HG03103 (cell line): ENCODE measurements at regions not wholly inside any gene's neighbourhood (a gene's known extent, or its start where the extent isn't known, plus 50 kb on each side); places are given as distances from the start of the nearest gene placed in this dataset.
A peak's percentile ranks its signal among the peaks of the same experiment; 100 is the strongest.

Source experiments
- ATAC-seq: cut with Tn5 transposase; IDR thresholded peaks from one replicate; pipeline ENCODE4 v1.9.1; 2021; ENCODE audit warnings: low read depth; ENCODE audit not compliant: unreplicated experiment

DNA sequence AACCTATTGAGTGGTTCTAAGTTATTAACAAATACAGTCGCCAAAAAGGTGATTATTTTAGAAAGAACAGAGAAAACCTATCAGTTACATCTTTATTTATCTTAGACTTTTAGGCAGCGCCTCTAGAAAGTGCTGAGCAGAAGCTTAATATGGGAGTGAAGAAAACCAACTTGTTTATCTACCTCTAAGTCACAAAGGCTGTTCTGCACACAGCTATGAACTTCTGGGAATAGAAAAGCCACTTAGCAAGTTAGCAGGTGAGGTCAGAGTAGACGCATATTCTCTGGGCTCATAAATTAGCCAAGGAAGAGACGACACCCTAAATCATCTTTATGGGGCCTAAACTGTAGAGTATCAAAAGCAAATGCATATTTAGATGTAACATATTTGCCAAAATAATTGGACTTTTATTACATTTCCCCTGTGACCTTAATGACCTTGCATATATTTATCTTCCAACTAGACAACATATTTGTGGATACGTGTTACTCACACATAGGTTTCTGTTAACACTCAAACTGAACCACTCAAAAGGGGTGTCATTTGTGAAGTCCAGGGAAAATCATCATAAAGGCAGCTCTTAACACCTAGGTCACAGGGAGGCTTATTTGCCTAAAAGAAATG, 267.1 kb downstream of the ADGB start:
- ATAC-seq: no peak

DNA sequence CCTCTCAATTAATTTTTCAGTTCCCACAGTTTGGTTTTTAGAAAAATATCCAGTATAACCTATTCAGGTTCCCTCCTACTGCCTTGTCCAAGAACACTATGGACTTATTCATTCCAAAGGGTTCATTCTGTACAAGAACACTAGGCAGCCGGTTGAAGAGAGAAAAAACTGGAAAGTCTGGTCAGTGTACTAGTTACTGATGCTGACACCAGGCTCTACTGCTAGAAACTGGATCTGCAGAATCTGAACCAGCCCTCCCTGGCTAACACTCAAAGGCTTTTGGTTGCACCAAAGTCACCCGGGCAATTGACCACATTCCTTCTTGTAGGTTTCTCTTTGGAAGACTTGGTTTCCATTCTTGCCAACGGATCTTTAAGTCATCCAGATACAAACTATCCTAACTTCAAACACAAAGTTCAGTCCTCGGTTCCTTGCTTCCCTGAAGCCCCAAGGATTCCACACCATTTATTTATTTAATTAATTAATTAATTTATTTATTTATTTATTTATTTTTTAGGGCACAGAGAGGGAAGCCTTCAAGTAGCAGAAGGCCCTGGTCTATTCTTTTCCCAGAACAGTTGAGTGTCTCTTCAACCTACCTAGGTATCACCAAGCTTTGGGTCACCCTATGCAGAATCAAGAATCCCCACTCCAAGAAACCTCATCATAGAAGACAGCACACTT, 268.1 kb downstream of the ADGB start:
- no peak for ATAC-seq

DNA sequence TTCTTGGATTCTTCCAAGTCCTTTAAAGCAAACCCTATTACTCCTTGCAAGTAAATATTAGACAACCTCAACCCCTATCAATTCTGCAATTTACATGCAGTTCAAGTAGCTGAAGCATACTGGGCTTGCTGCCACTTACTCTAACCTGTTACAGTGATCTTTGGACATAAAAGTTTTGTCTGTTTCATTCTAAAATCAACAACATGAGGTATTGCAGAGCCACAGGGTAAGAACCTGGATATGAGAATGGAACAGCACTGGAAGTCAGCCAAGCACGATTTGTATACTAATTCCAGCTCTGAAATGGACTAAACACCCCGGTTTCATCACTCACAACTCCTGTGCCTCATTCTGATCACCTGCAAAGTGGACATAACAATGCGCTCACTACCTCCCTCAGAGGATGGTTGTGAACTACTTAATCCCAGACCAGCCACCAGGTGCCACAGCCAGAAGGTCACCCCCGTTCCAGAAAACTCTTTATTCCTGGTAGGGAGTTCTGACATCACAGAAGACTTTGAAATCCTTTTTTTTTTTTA, 270.0 kb downstream of the ADGB start:
- ATAC-seq: no peak

DNA sequence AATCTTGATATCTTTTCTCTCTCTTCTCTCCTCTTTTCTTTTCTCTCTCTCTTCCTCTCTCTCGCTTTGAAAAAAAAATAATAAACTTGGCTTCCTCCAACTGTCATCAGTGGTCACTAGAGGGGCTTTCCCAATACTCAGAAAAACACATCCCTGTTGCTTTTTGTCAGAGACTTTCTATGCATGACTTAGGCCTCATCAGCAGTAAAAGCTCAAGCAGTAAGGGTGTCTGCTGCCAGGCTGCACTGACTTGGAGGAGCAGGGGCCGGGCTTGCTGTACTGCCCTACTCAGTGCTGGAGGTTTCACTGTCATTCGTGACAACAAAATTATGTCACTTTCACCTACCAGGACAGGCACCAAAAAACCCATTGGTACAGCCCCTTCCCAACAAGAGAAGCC, 272.0 kb downstream of the ADGB start:
- peak; percentile 66 for ATAC-seq

DNA sequence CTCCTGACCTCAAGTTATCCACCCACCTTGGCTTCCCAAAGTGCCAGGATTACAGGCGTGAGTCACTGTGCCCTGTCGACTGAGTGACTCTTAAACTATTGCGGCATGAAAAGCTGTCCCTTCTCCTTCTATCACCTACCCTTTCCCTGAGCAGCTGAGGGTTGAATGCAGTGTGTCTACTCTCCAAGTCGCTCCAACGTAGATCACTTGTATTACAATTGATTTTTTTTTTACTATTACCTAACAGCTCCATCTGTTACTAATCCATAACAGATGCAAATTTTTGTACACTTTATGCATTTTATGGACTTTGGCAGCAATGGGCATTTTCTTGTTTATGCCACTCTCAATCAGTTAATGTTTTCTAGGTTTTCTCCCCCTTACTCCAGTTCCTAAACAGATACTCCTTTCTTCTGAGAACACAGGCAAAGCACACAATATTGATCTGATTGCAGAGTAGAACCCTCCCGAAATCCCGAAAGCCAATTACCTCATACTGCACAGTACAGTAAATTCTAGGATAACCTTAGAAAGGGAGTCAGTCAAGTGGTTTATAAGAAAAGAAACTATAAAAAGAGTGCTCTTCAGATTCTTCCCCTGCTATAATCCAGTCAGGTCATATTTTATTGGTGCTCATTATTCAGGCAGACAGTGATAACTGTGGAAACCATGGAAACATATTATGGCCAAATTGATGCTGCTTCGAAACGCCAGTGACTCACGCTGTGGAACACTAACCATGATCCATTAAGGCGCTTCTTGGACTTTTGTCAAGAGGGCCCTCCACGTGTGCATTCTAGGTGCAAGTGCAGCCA, 273.0 kb downstream of the ADGB start:
- ATAC-seq: no peak

DNA sequence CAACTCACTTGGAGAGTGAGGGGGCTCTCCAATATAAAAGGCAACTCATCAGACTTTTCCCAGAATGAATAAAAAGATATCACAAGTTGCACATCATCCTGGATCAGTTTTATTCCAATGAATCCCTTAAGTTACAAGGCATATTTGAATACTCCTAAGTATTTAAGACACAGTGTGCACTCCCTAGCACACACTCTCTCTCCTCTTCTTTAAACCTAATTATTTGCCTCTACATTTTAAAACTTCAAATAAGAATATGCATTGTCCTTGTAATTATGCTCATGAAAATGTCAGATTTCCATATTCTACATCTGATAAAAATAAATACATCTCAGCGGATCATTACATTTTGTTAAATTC, 273.6 kb downstream of the ADGB start:
- ATAC-seq: no peak

DNA sequence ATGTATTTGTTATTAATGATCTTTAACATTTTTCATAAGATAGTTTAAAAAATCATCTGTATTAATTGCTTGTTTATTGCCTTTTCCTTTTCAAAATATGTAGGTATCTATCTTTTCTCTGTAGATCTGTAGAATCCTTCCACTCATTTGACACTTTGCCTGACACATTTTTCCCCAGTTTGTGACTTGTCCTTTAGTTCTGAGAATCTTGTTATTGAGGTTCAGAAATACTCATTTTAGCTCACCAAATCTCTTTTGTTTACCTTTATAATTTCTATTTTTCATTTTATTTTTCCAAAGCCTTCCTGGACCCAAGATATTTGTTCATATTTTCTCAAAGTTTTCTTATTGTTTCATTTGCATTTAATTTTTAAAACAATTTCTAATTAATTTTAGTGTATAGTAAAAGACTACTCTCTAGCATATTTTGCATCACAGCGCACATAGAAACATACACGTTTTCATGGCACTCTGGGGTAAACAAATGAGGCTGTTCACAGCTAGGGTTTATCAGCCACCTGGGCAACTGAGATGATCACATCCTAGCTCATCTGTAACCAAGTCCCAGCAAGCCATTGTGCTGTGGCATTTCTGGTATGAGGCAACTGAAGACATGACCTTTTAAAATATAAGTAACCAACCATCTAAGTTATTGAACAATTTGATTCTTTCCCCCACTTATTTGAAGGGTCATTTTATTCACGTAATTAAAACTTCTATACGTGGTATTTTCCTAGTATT, 275.7 kb downstream of the ADGB start:
- ATAC-seq: no peak

DNA sequence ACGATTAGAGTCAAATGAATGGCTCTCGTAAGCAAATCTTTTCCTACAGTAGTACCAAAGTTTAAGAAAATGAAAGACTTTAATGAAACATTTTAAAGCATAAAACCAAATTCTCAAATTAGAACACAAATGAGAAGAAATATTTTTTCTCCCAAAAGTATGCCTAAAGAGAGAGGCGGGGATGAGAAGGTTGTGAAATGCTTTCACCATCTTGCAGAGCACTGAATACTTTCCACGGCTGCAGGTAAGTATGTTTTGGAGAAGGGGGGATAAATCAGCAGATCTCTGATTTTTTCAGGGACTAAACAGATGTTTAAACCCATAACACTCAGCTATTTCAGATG, 277.1 kb downstream of the ADGB start:
- no peak for ATAC-seq

DNA sequence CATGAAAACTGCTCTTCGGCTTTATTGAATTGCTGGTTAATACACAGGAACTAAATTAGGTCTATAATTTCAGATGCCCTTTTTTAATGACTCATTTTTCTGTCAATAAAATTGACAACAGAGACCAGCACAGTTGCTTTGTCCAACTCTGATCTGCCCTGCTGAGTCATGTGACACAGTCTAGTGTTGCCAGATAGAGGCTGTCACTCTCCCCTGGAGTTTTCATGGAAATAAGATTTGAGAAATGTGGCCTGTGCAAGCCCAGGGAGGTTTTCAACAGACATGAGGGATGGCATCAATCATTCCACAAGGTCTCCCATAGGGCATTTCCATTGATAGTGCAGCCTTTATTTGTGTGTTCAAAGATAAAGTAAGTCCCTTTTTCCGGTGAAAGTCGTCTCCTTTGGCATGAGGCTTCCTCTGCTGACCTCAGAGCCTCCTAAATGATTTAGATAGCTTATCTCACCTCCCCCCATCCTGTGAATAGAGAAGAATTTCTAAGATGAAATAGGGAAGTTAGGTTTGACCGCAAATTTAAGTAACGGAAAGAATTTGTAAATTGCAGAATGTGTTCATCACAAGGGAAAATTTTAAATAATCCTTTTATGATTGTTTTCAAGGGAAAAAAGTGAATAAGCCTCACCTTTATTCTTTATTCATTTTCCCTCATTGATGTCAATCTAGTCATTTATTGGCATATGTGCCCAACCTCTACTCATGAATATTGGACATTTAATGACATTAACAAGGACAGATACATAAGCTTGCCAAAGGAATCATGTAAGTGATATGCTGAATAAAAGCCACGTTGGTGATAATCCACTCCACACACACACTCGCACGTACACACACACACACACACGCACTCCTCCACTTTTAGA, 277.7 kb downstream of the ADGB start:
- no peak for ATAC-seq

DNA sequence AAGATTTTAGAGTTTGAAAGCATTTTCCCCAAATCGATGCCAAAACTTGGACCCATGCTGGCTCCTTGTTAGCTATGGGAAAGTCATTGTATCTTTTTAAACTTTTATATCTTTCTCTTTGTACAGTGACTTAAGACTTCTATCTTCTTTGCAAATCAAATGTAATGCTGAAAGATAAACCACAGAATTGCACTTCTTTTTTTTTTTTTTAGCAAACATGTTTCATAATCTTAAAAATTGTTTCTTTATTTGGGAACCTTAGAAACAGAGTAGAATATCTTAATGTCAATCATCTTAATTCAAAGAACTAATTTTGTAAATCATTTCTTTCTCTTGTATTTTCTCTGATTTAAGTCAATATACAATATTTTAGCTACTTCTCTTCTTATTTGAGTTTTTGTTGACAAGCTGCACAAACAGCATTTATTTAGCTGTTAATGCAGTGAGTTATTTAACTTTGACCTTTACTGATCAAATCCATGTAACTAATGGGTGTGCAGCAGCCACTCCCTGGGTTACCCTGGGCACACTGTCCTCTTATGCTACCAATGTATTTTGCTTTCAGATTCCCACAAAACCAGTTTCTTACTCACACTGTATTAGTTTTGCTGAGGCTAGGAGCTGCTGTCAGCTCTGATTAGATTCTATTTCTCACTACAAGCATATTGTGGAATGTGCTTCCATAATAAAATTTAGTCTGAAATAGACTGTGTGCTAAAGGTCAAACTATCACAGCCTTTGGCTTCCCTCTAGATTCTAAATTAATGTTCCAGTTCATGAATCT, 279.6 kb downstream of the ADGB start:
- ATAC-seq: no peak

DNA sequence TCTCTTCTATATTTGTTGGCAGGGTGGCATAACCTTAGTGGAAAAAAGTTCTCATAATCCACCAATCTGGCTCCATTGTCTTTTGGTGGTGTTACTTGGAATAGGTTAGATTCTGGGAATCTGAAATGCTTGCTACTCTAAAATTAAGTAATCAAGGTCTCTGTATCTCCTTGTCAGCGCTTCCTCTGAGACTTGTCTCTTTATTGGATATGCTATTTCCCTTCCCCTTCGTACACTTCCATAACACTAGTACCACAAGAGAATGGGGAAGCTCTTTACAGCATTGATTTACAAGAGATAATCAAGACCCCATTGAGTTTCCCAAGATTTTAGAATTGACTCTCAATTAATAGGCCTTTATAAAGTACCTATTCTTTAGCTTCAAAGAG, 280.2 kb downstream of the ADGB start:
- ATAC-seq: no peak

DNA sequence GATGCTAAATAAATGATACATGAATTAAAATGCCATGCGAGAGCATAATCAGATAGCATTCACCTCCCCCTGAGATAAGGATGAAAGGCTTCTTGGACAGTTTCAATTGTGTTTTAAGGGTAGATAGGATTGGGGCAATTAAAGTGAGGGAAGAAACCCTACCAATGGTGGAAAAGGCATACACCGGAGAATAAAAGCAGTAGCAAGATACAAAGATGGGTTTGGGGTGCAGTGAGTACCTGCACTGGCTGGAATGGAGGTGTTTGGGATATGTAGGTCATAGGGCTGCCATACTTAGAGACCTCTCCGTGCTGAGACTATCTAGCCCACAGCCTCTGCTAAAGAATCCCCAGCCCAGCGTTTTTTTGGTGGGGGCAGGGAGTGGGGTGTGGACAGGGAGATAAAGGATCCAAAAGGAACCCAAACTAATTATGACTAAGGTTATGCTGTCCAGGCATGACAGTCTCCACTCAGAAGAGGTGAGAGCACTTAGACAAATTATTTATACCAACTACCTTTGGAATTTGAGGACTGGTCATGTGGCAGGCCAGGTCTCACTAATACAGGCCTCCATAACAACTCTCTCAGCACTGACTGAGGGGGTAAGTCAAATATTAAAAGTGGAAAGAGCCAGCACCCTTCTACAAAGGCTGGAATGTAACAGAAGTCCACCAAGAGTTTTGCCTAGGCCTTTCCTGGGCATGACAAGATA, 280.8 kb downstream of the ADGB start:
- no peak for ATAC-seq

DNA sequence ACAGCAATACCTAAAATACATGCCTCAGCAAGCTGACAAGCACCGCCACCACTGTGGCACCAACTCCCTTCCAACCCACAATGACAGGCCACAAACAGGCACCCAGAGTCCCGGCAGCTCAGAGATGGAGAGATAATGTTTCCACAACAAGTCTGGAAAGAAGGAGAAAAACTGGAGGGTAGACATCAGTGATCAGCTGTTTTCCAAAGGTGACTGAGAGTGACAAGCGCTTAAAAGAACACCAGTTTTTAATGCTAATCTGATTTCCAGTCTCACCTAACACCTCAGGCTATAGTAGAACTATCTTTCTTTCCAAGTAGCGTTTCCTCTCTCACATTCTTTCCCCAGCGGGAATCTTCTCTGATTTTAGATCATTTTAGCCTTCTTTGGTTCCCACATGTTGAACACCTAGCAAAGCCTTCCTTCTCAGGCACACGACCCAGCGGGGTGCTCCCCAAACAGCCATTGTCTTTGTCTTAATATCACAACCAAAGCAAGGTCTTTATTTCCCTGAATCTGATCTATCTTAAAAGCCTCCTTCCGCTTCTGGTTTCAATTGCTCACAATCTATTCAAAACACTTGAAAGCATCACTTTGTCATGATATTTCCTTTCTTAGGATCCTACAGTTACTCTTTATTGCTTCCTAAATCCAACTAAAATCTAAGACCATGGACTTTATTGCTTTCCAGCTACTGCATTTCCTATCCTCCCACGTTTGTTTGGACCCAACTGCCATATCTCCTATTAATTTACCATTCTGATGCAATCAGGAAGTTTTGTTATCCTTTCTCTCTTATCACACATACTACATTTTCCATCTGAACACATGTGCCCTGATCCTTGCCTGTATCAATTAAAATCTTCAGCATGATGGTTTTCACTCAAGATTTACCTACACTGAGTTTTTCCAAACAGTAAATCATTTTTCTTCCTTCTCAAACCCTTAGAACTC, 282.7 kb downstream of the ADGB start:
- ATAC-seq: no peak

DNA sequence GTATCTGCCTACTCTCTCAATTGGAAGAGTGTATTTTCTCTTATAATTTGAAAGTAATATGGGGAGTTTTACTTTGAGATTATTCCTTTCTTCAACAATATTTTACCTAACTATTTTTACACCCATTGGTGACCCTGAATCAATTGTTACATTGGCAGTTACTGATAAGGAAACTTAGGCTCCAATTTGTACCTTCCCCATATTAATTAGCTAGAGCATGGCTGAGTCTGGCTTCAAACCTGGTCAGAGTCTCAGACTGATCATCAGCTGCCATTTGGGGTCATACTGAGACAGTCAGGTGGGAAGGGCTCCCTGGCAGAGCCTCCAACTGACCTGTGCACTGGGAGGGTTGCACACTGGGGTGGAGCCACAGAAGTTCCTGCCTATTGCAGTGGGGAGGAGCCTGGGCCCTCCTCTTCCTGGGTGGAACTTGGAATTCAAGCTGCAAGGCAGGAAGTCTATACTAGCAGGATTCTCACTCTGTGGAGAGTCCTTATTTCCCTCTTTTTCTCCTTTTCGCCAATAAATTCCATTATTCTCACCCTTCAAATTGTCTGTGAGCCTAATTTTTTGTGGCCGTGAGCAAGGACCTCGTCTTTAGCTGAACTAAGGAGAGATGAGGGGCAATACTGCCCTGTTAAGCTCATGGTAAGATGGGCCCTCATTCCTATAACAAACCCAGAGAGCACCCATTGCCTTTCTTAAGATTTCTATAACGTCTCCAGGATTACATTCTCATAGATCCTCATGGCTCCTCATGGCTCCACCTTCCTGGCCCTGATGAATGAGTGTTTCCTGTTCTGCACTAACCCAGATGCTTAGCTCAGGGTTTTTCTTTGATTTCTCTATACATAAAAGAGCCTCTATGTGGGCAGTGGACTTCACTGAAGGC, 285.1 kb downstream of the ADGB start:
- no peak for ATAC-seq

DNA sequence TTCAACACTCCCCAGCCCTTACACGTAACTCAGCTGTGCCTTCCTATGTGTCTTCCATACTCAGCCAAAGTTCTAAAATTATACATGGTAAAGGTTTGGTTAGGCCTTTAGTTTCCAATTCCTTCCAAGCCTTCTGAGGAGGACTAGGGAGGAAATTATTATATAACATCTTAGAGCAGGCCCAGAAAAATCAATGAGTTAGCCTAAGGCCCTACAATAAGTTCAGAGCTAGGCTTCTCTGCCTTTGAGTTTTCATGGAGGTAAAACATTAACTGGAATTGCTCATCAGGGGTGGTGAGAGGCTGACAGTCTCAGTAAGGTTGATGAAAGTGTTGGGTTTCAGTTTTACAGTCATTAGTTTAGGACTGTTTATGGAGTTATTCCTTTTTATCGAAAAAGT, 286.0 kb downstream of the ADGB start:
- no peak for ATAC-seq

DNA sequence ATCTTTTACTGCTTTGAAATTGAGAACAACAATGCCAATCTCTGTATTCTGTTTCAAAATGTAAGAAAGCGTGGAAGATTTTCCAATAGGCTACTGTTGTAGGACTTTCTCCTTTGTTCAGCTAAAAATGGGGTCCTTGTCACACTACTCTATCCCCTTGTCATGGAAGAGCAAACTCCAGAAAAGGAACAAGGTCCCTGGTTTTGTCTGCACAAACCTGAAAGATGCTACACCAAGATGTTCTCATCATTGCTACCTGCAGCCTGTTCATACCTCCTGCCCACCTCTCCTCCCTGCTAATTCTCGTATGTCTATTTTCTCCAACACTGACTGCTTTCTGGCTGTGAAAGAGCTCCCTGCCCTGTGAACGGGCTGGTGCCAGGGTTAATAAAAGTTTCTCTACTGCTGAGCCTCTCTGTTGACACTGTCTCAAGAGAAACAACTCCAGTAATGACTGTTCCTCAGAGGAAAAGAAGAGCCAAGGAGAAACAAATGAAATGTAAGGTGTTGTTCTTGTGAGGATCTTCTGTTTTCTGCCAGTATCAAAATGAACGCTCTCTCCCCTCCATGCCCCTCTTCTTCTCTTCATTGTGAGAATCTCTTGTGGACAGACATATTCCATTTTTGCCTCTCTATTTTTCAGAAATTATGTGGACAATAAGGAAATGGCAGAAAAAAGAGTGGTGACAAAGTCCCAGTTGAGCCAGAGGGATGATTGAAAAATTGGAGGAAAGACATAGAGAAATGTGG, 287.1 kb downstream of the ADGB start:
- ATAC-seq: no peak
